OCI-LY3 (cell line): ENCODE measurements at regions not wholly inside any gene's neighbourhood (a gene's known extent, or its start where the extent isn't known, plus 50 kb on each side); places are given as distances from the start of the nearest gene placed in this dataset.

Experiments
- H2AFZ ChIP-seq: fragments of 200-600, 300-600 bp; shearing (Covaris generic); 2 replicates; pipeline ENCODE4 v1.6.0; 2014; ENCODE audit warnings: antibody characterized with exemption, low read depth, low read length
- H3K27ac ChIP-seq: fragments of 200-600, 300-600 bp; sonication (generic); 2 replicates; pipeline ENCODE4 v1.5.1; 2014; ENCODE audit warnings: mild to moderate bottlenecking, low read length, moderate library complexity, mixed read lengths
- H3K27me3 ChIP-seq: fragments of 200-600, 300-600 bp; sonication (generic); 2 replicates; pipeline ENCODE4 v1.6.1; 2014; ENCODE audit warnings: low read depth, low read length, mixed read lengths
- H3K36me3 ChIP-seq: fragments of 200-600, 300-600 bp; sonication (generic); replicated peaks from 2 replicates; pipeline ENCODE3; 2014; ENCODE audit warnings: low read depth, low read length, mixed read lengths
- H3K4me1 ChIP-seq: fragments of 300-600, 200-600 bp; sonication (generic); 2 replicates; pipeline ENCODE4 v1.6.1; 2014; ENCODE audit warnings: low read length, mixed read lengths
- H3K4me2 ChIP-seq: fragments of 200-600, 300-600 bp; sonication (generic); 2 replicates; pipeline ENCODE4 v1.6.1; 2014; ENCODE audit warnings: low read length, mixed read lengths
- H3K4me3 ChIP-seq: fragments of 300-600, 200-600 bp; sonication (generic); 2 replicates; pipeline ENCODE4 v1.5.1; 2014; ENCODE audit warnings: antibody characterized with exemption, mild to moderate bottlenecking, low read length, moderate library complexity
- H3K79me2 ChIP-seq: fragments of 300-600, 200-600 bp; shearing (Covaris generic); 2 replicates; pipeline ENCODE4 v1.6.1; 2014; ENCODE audit warnings: mild to moderate bottlenecking, low read length, mixed read lengths
- H3K9ac ChIP-seq: fragments of 300-600, 200-600 bp; shearing (Covaris generic); 2 replicates; pipeline ENCODE4 v1.6.0; 2014; ENCODE audit warnings: mild to moderate bottlenecking, low read length, moderate library complexity
- H3K9me3 ChIP-seq: fragments of 200-600, 300-600 bp; shearing (Covaris generic); 2 replicates; pipeline ENCODE4 v1.6.1; 2014; ENCODE audit warnings: low read length, mixed read lengths; ENCODE audit not compliant: insufficient read depth
- H4K20me1 ChIP-seq: fragments of 200-600, 300-600 bp; sonication (generic); 2 replicates; pipeline ENCODE4 v1.6.1; 2016; ENCODE audit warnings: low read length, mixed read lengths; ENCODE audit not compliant: insufficient read depth
- EZH2phosphoT487 ChIP-seq: fragments of 200-600 bp; shearing (Covaris generic); IDR thresholded peaks from 2 replicates; pipeline ENCODE4 v1.6.1; 2018; ENCODE audit warnings: antibody characterized with exemption, mixed run types, low read depth
- TF ChIP-seq, protein P1 (sequence below): fragments of 200-600, 300-600 bp; sonication (generic); IDR thresholded peaks from 2 replicates; pipeline ENCODE4 v1.5.1; 2014; ENCODE audit warnings: antibody characterized with exemption, low read length, low read depth

DNA sequence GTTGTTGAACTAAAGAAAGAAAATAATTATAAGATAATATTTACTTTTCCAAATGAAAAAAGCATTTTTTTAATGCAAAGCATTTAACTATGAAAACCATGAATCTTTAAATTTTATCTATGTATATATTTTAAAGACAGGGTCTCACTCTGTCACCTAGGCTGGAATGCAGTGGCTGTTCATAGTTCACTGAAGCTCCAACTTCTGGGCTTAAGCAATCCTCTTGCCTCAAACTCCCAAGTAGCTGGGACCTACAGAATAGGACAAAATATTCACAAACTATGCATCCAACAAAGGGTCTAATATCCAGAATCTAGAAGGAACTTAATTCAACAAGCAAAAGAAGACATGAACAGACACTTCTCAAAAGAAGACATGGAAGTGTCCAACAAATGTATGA lies 55.9 kb upstream of the ALB start:
- H3K36me3 ChIP-seq, result no peaks in the 10 kb centered on the region
- H3K4me1 ChIP-seq, result no peaks in the 10 kb centered on the region
- no peaks in the 10 kb centered on the region for H4K20me1 ChIP-seq
- no peaks in the 10 kb centered on the region for H3K9me3 ChIP-seq
- no peak overlapping the region for H2AFZ ChIP-seq
- H3K79me2 ChIP-seq, result no peaks in the 10 kb centered on the region
- TF ChIP-seq, protein P1, sequence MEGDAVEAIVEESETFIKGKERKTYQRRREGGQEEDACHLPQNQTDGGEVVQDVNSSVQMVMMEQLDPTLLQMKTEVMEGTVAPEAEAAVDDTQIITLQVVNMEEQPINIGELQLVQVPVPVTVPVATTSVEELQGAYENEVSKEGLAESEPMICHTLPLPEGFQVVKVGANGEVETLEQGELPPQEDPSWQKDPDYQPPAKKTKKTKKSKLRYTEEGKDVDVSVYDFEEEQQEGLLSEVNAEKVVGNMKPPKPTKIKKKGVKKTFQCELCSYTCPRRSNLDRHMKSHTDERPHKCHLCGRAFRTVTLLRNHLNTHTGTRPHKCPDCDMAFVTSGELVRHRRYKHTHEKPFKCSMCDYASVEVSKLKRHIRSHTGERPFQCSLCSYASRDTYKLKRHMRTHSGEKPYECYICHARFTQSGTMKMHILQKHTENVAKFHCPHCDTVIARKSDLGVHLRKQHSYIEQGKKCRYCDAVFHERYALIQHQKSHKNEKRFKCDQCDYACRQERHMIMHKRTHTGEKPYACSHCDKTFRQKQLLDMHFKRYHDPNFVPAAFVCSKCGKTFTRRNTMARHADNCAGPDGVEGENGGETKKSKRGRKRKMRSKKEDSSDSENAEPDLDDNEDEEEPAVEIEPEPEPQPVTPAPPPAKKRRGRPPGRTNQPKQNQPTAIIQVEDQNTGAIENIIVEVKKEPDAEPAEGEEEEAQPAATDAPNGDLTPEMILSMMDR, result no peak
- TF ChIP-seq EZH2phosphoT487, result no peak
- H3K27ac ChIP-seq, result no peak overlapping the region
- H3K4me3 ChIP-seq, result no peak overlapping the region
- no peaks in the 10 kb centered on the region for H3K27me3 ChIP-seq
- no peak overlapping the region for H3K9ac ChIP-seq
- H3K4me2 ChIP-seq, result no peak overlapping the region

DNA sequence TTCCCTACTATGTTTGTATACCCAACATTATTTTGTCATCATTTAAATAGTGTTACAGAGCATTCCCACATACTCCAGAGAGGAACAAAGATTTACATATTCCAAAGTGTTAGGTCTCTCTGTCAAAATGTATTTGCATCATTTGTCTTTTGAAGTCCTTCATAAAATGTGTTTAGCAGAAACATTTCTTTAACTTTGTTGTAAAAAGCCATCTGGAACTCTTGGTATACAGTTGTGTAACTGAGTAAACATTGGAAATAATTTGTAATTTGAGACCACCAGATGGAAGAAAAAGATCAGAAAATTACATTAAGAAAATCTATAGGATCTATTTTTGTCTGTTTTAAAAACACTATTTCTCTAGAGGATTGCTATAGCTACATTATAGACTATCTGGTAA lies 56.6 kb upstream of the ALB start:
- TF ChIP-seq, protein P1, result no peak
- TF ChIP-seq EZH2phosphoT487, result no peak
- H3K27me3 ChIP-seq, result no peaks in the 10 kb centered on the region
- no peak overlapping the region for H3K9ac ChIP-seq
- H3K4me2 ChIP-seq, result no peak overlapping the region
- no peaks in the 10 kb centered on the region for H3K36me3 ChIP-seq
- H2AFZ ChIP-seq, result no peak overlapping the region
- no peaks in the 10 kb centered on the region for H3K9me3 ChIP-seq
- H3K27ac ChIP-seq, result no peak overlapping the region
- no peaks in the 10 kb centered on the region for H3K79me2 ChIP-seq
- H3K4me1 ChIP-seq, result no peaks in the 10 kb centered on the region
- no peaks in the 10 kb centered on the region for H4K20me1 ChIP-seq
- no peak overlapping the region for H3K4me3 ChIP-seq

DNA sequence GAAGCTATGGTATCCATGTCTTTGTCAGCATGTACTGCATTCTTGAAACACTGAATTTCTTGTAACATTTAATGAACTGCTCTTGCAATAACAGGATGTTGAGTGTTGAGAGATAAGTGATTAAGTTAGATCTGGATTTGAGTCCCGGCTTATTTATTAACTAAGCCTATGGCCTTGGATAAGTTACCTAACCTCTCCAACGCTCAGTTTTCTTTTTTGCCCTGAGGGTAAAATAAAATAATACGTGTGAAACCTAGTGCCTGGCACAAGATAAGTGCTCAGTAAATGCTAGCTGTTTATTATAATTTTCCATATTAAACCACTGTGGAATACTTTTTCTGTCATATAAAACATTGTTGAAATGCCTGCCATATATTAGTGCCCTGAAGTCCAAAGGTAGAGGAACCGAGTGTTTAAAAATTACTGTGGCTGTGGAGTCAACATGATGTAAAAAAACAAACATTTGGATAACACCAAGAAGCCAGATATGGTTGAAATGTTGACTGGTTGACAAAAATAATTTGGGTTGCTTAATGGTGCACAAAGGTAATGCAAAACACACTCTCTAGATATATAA lies 58.6 kb upstream of the ALB start:
- Histone ChIP-seq H2AFZ (no peak overlapping the region), H3K4me1 (no peaks in the 10 kb centered on the region), H3K4me3 (no peak overlapping the region), H3K9ac (no peak overlapping the region), H4K20me1 (no peaks in the 10 kb centered on the region), H3K27ac (no peak overlapping the region), H3K9me3 (no peaks in the 10 kb centered on the region), H3K79me2 (no peaks in the 10 kb centered on the region), H3K4me2 (no peak overlapping the region), H3K36me3 (no peaks in the 10 kb centered on the region), H3K27me3 (no peaks in the 10 kb centered on the region)
- TF ChIP-seq, protein P1, result no peak
- no peak for TF ChIP-seq EZH2phosphoT487

DNA sequence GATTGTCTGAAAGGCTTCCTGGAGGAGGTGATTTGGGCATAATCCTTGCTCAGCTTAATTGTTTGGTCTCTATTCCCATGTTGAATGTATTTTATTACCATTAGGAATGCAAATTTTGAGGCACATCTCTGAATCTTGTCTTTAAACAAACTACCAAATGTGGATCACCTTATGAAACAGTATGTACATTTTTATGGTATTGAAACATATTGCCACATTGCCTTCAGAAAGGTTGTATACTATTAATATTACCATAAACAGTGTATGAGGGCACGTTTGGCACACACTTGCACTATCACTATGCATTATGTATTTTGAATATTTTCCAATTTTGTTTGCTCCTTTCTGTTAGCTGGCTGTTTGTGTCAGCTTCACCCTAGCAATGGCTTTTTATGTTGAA lies 60.0 kb upstream of the ALB start:
- Histone ChIP-seq H3K27me3 (no peaks in the 10 kb centered on the region), H3K36me3 (no peaks in the 10 kb centered on the region), H4K20me1 (no peaks in the 10 kb centered on the region), H2AFZ (no peak overlapping the region), H3K4me3 (no peak overlapping the region), H3K9me3 (no peaks in the 10 kb centered on the region), H3K9ac (no peak overlapping the region), H3K4me2 (no peak overlapping the region), H3K79me2 (no peaks in the 10 kb centered on the region), H3K27ac (no peak overlapping the region), H3K4me1 (no peaks in the 10 kb centered on the region)
- TF ChIP-seq, protein P1, result no peak
- TF ChIP-seq EZH2phosphoT487, result no peak
